SW 1271 (cell line): ENCODE measurements at regions not wholly inside any gene's neighbourhood (a gene's known extent, or its start where the extent isn't known, plus 50 kb on each side); places are given as distances from the start of the nearest gene placed in this dataset.
"Not testable (repeated sequence)": the region's sequence is repeated elsewhere in the genome, so short reads cannot be mapped to it uniquely, and the experiment has no call there.

Experiments used
- DNase-seq, 2 experiments: peaks; one replicate each; lab custom pipeline; 2025; lab: John Stamatoyannopoulos, UW

DNA sequence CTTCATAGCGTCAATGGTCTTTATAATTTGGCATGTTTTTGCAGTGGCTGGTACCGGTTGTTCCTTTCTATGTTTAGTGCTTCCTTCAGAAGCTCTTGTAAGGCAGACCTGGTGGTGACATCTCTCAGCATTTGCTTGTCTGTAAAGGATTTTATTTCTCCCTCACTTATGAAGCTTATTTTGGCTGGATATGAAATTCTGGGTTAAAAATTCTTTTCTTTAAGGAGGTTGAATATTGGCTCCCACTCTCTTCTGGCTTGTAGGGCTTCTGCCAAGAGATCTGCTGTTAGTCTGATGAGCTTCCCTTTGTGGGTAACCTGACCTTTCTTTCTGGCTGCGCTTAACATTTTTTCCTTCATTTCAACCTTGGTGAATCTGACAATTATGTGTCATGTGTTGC lies 250.0 kb upstream of the CTNNB1 start:
- DNase-seq: not testable (repeated sequence)

DNA sequence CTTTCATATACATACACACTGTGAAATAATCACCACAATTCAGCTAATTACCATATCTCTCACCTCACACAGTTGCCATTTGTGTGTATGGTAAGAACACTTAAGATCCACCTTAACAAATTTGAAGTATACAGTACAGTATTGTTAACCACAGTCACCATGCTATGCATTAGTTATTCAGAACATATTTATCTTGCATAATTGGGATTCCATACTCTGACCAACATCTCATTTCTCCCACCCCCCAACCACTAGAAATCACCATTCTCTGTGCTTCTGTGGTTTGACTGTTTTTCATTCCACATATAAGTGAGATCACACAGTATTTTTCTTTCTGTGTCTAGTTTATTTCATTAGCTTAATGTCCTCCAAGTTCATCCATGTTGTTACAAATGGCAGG lies 247.7 kb upstream of the CTNNB1 start:
- DNase-seq: peak in 1 of 2 experiments; percentile 55

DNA sequence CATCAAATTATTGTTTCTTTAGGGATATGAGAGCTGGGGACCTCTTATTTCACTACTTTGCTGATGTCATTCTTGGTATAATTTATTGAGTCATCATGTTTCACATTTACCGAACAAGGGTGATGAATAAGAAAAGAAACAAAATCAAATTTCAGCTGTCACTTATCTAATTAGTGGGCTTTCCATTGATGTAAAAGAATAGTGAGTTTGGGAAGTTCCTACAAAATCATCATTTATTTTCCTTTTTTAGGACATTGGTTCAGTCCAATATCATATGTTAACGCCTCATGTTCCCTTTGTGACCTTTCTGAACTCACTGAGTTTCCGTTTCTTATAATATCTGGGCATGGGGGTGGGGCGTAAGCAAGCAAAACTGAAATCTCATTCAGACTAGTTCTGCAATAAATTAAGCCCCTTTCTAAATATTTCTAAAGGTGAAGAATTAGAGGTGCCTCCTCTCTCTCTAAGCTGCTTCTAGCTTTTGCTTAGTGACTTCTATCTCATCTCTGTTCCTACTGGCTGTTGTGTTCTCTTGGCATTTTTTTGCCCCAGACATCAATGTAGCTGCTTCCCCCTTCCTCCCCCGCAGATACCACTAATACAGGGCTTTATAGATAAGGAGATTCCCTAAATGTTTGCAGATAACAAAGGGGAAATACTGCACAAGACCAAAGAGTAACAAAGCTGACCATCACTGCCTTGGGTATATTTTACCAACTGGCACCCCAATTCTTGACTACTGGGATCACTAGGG lies 238.0 kb upstream of the CTNNB1 start:
- no peak for DNase-seq

DNA sequence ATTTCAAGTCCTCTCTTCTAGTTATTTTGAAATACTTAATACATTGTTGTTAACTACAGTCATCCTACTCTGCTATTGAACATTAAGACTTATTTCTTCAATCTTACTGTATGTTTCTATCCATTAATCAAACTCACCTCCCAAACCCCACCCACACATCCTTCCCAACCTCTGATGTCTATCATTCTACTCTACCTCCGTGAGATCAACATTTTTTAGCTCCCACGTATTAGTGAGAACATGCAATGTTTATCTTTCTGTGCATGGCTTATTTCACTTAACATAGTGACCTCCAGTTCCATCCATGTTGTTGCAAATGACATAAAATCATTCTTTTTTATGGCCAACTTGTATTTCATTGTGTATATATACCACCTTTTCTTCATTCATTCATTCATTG lies 236.6 kb upstream of the CTNNB1 start:
- no peak for DNase-seq

DNA sequence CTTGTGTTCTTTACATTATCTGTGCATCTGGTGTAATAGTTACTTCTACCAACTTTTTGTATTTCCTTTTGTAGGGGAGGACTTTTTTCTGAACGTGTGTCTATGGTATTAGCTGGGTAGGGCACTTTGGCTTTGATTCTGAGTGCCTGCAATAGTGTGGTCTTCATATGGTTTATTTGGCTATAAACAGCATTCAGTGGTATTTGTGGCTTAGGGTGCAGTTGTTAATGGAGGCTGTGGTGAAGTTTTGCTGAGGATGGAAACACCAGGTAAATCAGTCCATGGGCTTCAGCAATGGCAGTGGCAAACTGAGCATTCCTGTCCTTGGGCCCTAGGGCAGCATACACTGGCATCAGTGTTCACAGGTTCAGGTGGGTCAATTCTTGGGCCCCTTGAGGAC lies 230.6 kb upstream of the CTNNB1 start:
- DNase-seq: no peak

- no peak for DNase-seq
Observed at GRCh38 chr3:40969341-40969740, 230.0 kb upstream of the CTNNB1 start.

DNA sequence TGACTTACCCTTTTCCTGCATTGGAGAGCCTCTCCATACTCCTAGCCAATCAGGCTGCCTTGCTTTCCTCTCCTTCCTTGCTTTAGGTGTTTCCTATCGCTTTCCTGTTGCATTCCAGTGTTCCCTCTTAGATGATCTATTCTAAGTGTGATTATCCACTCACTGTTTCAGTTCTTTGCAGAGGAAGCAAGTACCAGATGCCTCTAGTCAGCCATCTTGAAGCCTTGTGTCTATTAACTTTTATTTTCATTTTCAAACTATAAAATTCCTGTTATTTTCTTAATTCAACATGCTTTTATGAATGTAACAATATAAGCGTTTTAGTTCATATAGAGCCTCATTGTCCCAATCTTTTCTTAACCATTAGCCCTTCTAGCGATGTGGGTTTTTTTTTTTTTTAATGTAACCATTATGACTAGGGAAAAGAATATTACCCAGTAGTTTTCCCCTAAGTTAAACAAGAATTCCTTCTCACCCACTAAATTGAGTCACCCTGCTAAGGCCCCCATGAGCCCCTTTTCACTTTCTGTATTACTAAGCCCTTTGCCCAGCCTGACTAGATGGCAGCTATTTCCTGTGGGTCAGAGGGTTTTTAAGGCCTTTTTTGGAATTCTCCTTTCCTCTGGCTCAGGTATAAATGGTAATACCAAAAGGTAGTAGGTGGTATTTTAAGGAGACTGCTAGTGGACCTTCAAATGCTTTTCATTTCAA lies 229.4 kb upstream of the CTNNB1 start:
- no peak for DNase-seq

DNA sequence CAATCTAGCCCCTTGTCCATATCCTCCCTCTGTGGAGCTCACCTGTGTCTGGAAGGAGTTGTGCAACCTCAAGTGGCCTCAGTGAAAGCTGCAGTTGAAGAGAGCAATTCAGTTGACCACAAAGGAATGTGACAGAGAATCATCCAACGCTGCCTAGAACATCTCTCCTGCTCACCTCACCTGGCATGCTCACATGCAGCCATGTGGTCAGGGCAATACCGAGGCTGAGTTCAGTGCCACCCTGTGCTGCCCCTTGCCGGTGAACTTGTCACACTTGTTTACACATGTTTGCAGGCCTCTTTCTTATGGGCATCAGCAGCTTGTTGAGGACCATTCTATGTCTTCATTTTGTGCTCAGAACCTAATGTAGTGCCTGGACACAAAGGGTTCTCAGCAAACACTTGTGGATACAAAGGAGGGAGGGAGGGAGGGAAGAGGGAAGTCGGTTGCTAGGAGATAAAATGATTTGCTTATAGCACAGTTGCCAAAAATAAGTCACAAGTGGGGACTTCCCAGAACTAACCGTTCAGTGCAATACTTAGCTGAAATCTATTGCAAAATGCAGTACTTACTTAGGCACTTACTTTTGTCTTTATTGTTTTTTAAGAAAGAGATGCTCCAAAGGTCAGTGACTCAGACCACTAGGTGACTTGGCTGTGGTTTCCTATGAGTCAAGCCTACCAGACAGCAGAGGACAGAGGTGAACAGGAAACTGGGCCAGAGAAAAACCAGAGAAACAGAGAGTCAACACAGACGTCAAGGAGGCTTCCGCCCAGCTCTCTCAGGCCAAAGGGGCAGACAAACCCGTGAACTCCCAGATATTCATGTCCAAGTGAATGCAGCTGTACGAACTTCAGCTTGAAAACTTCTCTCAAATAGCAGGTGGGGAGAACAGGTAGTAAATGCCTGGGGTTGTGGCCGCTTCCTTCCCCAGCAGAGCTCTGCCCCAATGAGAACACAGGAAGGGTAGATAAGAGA lies 227.8 kb upstream of the CTNNB1 start:
- DNase-seq: peak; percentile 90 to 99

DNA sequence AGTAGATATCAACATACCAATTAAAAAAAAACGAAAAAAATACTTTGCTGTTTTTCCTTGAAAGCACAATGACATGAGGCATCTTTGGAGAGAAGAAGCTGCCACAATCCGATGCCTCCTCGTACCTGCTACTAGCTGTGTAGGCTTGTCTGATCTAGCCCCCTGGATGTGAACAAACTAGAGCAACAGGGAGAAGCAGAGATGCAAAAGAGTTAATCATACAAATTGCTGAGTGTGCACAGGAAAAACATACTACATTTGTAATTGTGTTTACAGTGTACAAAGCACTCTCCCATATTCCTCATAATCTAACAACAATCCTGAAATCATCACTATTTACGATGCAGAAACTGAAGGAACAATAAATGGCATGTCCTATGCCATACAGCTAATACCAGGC lies 227.0 kb upstream of the CTNNB1 start:
- no peak for DNase-seq

GRCh38 chr3:40973141-40973540 lies 226.2 kb upstream of the CTNNB1 start:
- no peak for DNase-seq

GRCh38 chr3:40975711-40976121 lies 223.6 kb upstream of the CTNNB1 start:
- no peak for DNase-seq

DNA sequence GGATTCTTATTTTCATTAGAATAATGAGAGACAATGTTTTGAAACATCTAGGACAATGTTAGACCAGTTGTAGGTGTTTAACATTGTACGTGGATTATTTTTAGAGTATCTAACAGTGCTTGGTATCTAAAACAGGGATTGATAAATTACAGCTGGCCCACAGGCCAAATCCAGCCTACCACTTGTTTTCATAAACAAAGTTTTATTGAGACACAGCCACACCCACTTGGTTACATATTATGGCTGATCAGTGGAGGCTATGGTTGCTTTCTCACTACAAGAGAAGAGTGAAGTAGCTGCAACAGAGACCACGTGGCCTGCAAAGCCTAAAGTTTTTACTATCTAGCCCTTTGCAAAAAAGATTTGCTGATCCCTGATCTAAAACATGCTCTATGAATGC lies 223.1 kb upstream of the CTNNB1 start:
- no peak for DNase-seq

- DNase-seq: no peak
Observed at GRCh38 chr3:40978442-40978841, 220.9 kb upstream of the CTNNB1 start.

DNA sequence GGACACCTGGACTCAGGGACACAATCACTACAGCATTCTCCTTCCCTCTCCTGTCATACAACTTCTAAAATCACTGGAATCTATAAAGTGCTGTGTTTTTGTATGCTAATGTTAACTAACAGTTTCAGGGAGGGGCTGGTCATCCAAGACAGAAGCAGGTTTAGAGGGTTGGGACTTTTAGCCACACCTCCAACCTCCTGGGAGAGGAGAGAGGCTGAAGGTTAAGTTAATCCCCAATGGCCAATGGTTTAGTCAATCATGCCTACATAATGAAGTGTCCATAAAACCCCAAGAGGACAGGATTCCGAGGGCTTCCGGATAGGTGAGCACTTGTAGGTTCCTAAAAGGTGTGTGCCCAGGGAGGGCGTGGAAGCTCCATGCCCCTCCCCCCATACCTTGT lies 219.3 kb upstream of the CTNNB1 start:
- DNase-seq: no peak

DNA sequence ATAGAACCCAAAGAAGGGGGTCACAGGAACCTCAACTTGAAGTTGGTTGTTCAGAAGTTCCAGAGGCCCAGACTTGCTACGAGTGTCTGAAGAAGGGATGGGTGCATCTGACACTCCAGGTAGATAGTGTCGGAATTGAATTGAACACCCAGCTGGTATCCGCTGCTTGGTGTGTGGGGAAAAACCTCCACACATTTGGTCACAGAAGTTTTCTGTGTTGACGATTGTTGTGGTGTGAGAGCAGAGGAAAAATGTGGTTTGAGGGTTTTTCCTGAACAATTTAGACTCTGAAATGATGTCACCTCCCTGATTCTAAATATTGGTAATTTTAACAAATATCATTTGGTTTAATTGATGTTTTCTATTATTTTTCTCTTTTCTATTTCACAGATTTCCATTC lies 218.8 kb upstream of the CTNNB1 start:
- DNase-seq: no peak

DNA sequence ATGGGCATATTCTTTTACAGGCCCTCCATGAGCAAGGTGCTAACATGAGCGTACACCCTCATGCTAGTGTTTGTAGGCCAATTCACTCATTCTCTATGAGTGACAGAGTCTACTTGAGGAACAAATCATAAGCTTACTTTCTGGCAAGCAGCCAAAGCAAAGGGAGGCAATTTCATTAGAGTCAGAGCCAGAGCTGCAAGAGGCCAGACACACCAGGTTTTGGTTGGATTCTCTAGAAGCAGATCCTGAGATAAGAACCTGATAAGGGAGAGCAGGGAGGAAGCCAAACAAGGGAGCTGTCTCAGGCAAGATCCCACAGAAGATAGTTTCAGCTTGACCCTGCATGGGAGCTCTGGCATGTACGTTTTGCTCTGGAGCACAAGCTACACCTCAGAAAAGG lies 214.1 kb upstream of the CTNNB1 start:
- no peak for DNase-seq

GRCh38 chr3:40988468-40988867 lies 210.8 kb upstream of the CTNNB1 start:
- DNase-seq: no peak

- no peak for DNase-seq
Observed at GRCh38 chr3:40989141-40990061, 209.9 kb upstream of the CTNNB1 start.

- DNase-seq: no peak
Observed at GRCh38 chr3:40990062-40990456, 209.2 kb upstream of the CTNNB1 start.

GRCh38 chr3:40992023-40992422 lies 207.3 kb upstream of the CTNNB1 start:
- DNase-seq: no peak

- DNase-seq: no peak
Observed at GRCh38 chr3:40994611-40995010, 204.7 kb upstream of the CTNNB1 start.
